SK-N-SH (cell line): ENCODE measurements at regions not wholly inside any gene's neighbourhood (a gene's known extent, or its start where the extent isn't known, plus 50 kb on each side); places are given as distances from the start of the nearest gene placed in this dataset.

ENCODE experiments used
- CTCF ChIA-PET: fragments of 300-600, 350-600 bp; formaldehyde crosslinking; extraction: SDS; loops from one replicate; lab custom pipeline; 2021; lab: Yijun Ruan, JAX
- POLR2A ChIA-PET: fragments of 350-600 bp; sonication (Branson Sonifier 250); formaldehyde crosslinking; extraction: SDS; loops from one replicate; lab custom pipeline; 2020; ENCODE audit warnings: antibody characterized with exemption, inconsistent platforms; lab: Yijun Ruan, JAX
- DNase-seq: peaks from one replicate; pipeline ENCODE4 v3.0.0; 2012
- H2AFZ ChIP-seq: fragments of 200-600 bp; sonication (generic); 2 replicates; pipeline ENCODE4 v1.8.1; 2016; ENCODE audit warnings: antibody characterized with exemption, mild to moderate bottlenecking, low read depth
- H3F3A ChIP-seq: fragments of 200-600 bp; sonication (generic); replicated peaks from 2 replicates; pipeline ENCODE3; 2016; ENCODE audit warnings: antibody characterized with exemption, mild to moderate bottlenecking; ENCODE audit not compliant: insufficient read depth
- H3K27ac ChIP-seq, 2 experiments: fragments of 200-500 bp in 1 of 2; fragments of 200-600 bp in 1 of 2; sonication (Bioruptor generic) in 1 of 2; sonication (generic), shearing (Covaris generic) in 1 of 2; 2 replicates each; pipeline versions ENCODE4 v1.5.1 to v1.6.1; 2014 to 2016; ENCODE audit warnings: low read depth in 2 of 2, inconsistent platforms in 1 of 2, low read length in 1 of 2, mild to moderate bottlenecking in 1 of 2, mixed read lengths in 1 of 2
- H3K27me3 ChIP-seq: fragments of 200-600 bp; sonication (generic), shearing (Covaris generic); 2 replicates; pipeline ENCODE4 v1.6.1; 2016; ENCODE audit warnings: mixed run types; ENCODE audit not compliant: insufficient read depth
- H3K36me3 ChIP-seq, 2 experiments: fragments of 200-500 bp in 1 of 2; fragments of 200-600 bp in 1 of 2; sonication (Bioruptor generic) in 1 of 2; sonication (generic) in 1 of 2; replicated peaks in 1 of 2; 2 replicates each; pipeline versions ENCODE3 to v1.5.1; 2014 to 2016; ENCODE audit warnings: low read length in 1 of 2, mild to moderate bottlenecking in 1 of 2; ENCODE audit not compliant: insufficient read depth in 2 of 2, control insufficient read depth in 1 of 2
- H3K4me1 ChIP-seq, 2 experiments: fragments of 200-500 bp in 1 of 2; fragments of 200-600 bp in 1 of 2; sonication (Bioruptor generic) in 1 of 2; sonication (generic), shearing (Covaris generic) in 1 of 2; 2 replicates each; pipeline versions ENCODE4 v1.5.1 to v1.6.1; 2014 to 2016; ENCODE audit warnings: low read depth in 1 of 2, low read length in 1 of 2, mixed run types in 1 of 2; ENCODE audit not compliant: insufficient read depth in 2 of 2, control insufficient read depth in 1 of 2
- H3K4me2 ChIP-seq: fragments of 200-600 bp; sonication (generic), shearing (Covaris generic); 2 replicates; pipeline ENCODE4 v1.6.1; 2017; ENCODE audit warnings: mixed run types
- H3K4me3 ChIP-seq, 2 experiments: fragments of 200-500 bp in 1 of 2; fragments of 200-600 bp in 1 of 2; sonication (Bioruptor generic) in 1 of 2; sonication (generic), shearing (Covaris generic) in 1 of 2; 2 replicates each; pipeline versions ENCODE4 v1.5.1 to v1.8.1; 2014 to 2016; ENCODE audit warnings: low read depth in 2 of 2, inconsistent platforms in 1 of 2, low read length in 1 of 2, mild to moderate bottlenecking in 1 of 2, mixed read lengths in 1 of 2, moderate library complexity in 1 of 2
- H3K79me2 ChIP-seq: fragments of 200-600 bp; sonication (generic); 2 replicates; pipeline ENCODE4 v1.8.1; 2017; ENCODE audit warnings: mild to moderate bottlenecking; ENCODE audit not compliant: insufficient read depth
- H3K9ac ChIP-seq: fragments of 200-600 bp; sonication (generic); 2 replicates; pipeline ENCODE4 v1.6.1; 2017; ENCODE audit warnings: mixed run types
- H3K9me2 ChIP-seq: fragments of 200-600 bp; sonication (generic); 2 replicates; pipeline ENCODE4 v1.6.1; 2017; ENCODE audit warnings: mixed run types
- H3K9me3 ChIP-seq: fragments of 200-600 bp; sonication (generic); 2 replicates; pipeline ENCODE4 v1.6.1; 2017; ENCODE audit warnings: mixed run types, mild to moderate bottlenecking, moderate library complexity
- H4K20me1 ChIP-seq: fragments of 200-600 bp; sonication (generic); 2 replicates; pipeline ENCODE4 v1.6.1; 2017; ENCODE audit warnings: mild to moderate bottlenecking, mixed run types; ENCODE audit not compliant: insufficient read depth
- EZH2phosphoT487 ChIP-seq: fragments of 200-600 bp; sonication (generic); IDR thresholded peaks from 2 replicates; pipeline ENCODE4 v1.6.1; 2017; ENCODE audit warnings: low read depth, mixed run types, mild to moderate bottlenecking, antibody characterized with exemption, moderate library complexity, borderline replicate concordance
- FOXM1 ChIP-seq: IDR thresholded peaks from 2 replicates; pipeline ENCODE4 v1.4.0; 2012; ENCODE audit warnings: low read depth, mild to moderate bottlenecking
- GABPA ChIP-seq: IDR thresholded peaks from 2 replicates; pipeline ENCODE4 v1.4.0; 2012; ENCODE audit warnings: low read depth, mild to moderate bottlenecking
- GATA2 ChIP-seq: sonication (generic); formaldehyde crosslinking; IDR thresholded peaks from 2 replicates; pipeline ENCODE4 v1.5.0; 2020; ENCODE audit warnings: mild to moderate bottlenecking, missing genetic modification reagents
- JUND ChIP-seq: IDR thresholded peaks from 2 replicates; pipeline ENCODE4 v1.4.0; 2012
- MEF2A ChIP-seq: IDR thresholded peaks from 2 replicates; pipeline ENCODE4 v1.4.0; 2012; ENCODE audit warnings: low read depth, borderline replicate concordance
- MXI1 ChIP-seq: IDR thresholded peaks from 2 replicates; pipeline ENCODE4 v1.6.1; 2012; ENCODE audit warnings: mild to moderate bottlenecking, low read depth, low read length, improper control_type of control experiment
- NFIC ChIP-seq: IDR thresholded peaks from 2 replicates; pipeline ENCODE4 v1.4.0; 2012; ENCODE audit warnings: borderline replicate concordance
- POLR2AphosphoS5 ChIP-seq: IDR thresholded peaks from 2 replicates; pipeline ENCODE4 v1.6.1; 2012; ENCODE audit warnings: low read depth, low read length
- RAD21 ChIP-seq: IDR thresholded peaks from 2 replicates; pipeline ENCODE4 v1.6.1; 2012; ENCODE audit warnings: mild to moderate bottlenecking, low read length
- RFX5 ChIP-seq: IDR thresholded peaks from 2 replicates; pipeline ENCODE4 v1.6.1; 2012; ENCODE audit warnings: mild to moderate bottlenecking, improper control_type of control experiment, low read length
- SIN3A ChIP-seq: IDR thresholded peaks from 2 replicates; pipeline ENCODE4 v1.6.1; 2012; ENCODE audit warnings: low read depth, mild to moderate bottlenecking, low read length, moderate library complexity, borderline replicate concordance
- TAF1 ChIP-seq: IDR thresholded peaks from 2 replicates; pipeline ENCODE4 v1.6.1; 2012; ENCODE audit warnings: low read depth, mild to moderate bottlenecking, low read length, moderate library complexity, borderline replicate concordance
- WGBS: methylation state at CpG from one replicate; pipeline ENCODE4 v1.1.6; 2017; ENCODE audit warnings: low lambda C conversion rate; 5-methylcytosine and 5-hydroxymethylcytosine counted together
- TF ChIP-seq, protein P1 (sequence below): fragments of 150-350 bp; IDR thresholded peaks from 2 replicates; pipeline ENCODE4 v1.6.1; 2017; ENCODE audit warnings: antibody characterized with exemption, low read length, low read depth, borderline replicate concordance
- TF ChIP-seq, protein P2 (sequence below): IDR thresholded peaks from 2 replicates; pipeline ENCODE4 v1.4.0; 2012; ENCODE audit warnings: low read depth, borderline replicate concordance
- TF ChIP-seq, protein P3 (sequence below): fragments of 200-600 bp; sonication (generic); IDR thresholded peaks from 2 replicates; pipeline ENCODE4 v1.6.1; 2017; ENCODE audit warnings: antibody characterized with exemption, mild to moderate bottlenecking, moderate library complexity
- TF ChIP-seq, protein P4 (sequence below): fragments of 150-350 bp; IDR thresholded peaks from 2 replicates; pipeline ENCODE4 v1.6.1; 2016; ENCODE audit warnings: mild to moderate bottlenecking, low read depth, low read length

DNA sequence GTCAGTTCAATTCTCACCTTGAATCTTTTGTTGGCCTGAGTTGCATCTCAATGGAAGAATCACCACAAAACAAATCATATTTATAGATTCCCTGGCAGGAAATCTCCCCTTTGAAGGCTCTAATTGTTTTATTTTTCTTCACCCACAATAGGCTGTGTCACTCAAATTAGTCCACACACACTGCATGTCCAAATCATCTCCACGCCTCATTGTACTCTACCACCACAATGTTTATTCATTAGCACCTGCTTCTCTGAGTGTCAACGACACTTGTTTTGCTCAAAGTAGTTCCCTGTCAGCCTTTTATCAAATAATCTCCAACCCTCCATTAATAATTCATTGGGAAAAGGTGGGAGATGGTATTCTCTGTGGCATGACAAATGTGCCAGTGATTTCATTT, 164.3 kb downstream of the ABCC12 start:
- no peaks in the 10 kb centered on the region for H3F3A ChIP-seq
- H3K27me3 ChIP-seq, result no peaks in the 10 kb centered on the region
- no peak overlapping the region for H3K4me2 ChIP-seq
- no peak overlapping the region for H3K27ac ChIP-seq
- H2AFZ ChIP-seq, result no peak overlapping the region
- no peaks in the 10 kb centered on the region for H3K36me3 ChIP-seq
- no peak for DNase-seq
- no peaks in the 10 kb centered on the region for H3K9me3 ChIP-seq
- ChIA-PET POLR2A (no interaction called here), CTCF (no interaction called here)
- no peaks in the 10 kb centered on the region for H3K79me2 ChIP-seq
- no peak for TF ChIP-seq SIN3A
- no peak for TF ChIP-seq GATA2
- TF ChIP-seq TAF1, result no peak
- TF ChIP-seq EZH2phosphoT487, result no peak
- TF ChIP-seq, protein P1, sequence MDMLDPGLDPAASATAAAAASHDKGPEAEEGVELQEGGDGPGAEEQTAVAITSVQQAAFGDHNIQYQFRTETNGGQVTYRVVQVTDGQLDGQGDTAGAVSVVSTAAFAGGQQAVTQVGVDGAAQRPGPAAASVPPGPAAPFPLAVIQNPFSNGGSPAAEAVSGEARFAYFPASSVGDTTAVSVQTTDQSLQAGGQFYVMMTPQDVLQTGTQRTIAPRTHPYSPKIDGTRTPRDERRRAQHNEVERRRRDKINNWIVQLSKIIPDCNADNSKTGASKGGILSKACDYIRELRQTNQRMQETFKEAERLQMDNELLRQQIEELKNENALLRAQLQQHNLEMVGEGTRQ, result no peak
- TF ChIP-seq MXI1, result no peak
- TF ChIP-seq, protein P2, sequence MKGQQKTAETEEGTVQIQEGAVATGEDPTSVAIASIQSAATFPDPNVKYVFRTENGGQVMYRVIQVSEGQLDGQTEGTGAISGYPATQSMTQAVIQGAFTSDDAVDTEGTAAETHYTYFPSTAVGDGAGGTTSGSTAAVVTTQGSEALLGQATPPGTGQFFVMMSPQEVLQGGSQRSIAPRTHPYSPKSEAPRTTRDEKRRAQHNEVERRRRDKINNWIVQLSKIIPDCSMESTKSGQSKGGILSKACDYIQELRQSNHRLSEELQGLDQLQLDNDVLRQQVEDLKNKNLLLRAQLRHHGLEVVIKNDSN, result no peak
- no peak for TF ChIP-seq GABPA
- TF ChIP-seq, protein P3, sequence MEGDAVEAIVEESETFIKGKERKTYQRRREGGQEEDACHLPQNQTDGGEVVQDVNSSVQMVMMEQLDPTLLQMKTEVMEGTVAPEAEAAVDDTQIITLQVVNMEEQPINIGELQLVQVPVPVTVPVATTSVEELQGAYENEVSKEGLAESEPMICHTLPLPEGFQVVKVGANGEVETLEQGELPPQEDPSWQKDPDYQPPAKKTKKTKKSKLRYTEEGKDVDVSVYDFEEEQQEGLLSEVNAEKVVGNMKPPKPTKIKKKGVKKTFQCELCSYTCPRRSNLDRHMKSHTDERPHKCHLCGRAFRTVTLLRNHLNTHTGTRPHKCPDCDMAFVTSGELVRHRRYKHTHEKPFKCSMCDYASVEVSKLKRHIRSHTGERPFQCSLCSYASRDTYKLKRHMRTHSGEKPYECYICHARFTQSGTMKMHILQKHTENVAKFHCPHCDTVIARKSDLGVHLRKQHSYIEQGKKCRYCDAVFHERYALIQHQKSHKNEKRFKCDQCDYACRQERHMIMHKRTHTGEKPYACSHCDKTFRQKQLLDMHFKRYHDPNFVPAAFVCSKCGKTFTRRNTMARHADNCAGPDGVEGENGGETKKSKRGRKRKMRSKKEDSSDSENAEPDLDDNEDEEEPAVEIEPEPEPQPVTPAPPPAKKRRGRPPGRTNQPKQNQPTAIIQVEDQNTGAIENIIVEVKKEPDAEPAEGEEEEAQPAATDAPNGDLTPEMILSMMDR, result no peak
- no peak for TF ChIP-seq RAD21
- no peak for TF ChIP-seq RFX5
- no peak for TF ChIP-seq FOXM1
- TF ChIP-seq, protein P4, sequence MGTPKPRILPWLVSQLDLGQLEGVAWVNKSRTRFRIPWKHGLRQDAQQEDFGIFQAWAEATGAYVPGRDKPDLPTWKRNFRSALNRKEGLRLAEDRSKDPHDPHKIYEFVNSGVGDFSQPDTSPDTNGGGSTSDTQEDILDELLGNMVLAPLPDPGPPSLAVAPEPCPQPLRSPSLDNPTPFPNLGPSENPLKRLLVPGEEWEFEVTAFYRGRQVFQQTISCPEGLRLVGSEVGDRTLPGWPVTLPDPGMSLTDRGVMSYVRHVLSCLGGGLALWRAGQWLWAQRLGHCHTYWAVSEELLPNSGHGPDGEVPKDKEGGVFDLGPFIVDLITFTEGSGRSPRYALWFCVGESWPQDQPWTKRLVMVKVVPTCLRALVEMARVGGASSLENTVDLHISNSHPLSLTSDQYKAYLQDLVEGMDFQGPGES, result no peak
- TF ChIP-seq MEF2A, result no peak
- no peak for TF ChIP-seq JUND
- TF ChIP-seq NFIC, result no peak
- TF ChIP-seq POLR2AphosphoS5, result no peak
- H4K20me1 ChIP-seq, result no peaks in the 10 kb centered on the region
- no peak overlapping the region for H3K4me3 ChIP-seq
- no peaks in the 10 kb centered on the region for H3K9me2 ChIP-seq
- no peak overlapping the region for H3K9ac ChIP-seq
- no peaks in the 10 kb centered on the region for H3K4me1 ChIP-seq
- 26% methylated on average over 2 of the region's 2 CpGs for WGBS
